Neuronal stem cell (in vitro differentiated cells): ENCODE measurements at regions not wholly inside any gene's neighbourhood (a gene's known extent, or its start where the extent isn't known, plus 50 kb on each side); places are given as distances from the start of the nearest gene placed in this dataset.
"Not testable (repeated sequence)": the region's sequence is repeated elsewhere in the genome, so short reads cannot be mapped to it uniquely, and the experiment has no call there.

Source experiments
- DNase-seq: peaks from one replicate; pipeline ENCODE4 v3.0.0-alpha.2; 2013; ENCODE audit warnings: low spot score
- H2AFZ ChIP-seq: one replicate; pipeline ENCODE4 v1.6.1; 2013; ENCODE audit warnings: mild to moderate bottlenecking, low read length, inconsistent platforms
- H2AK5ac ChIP-seq: 2 replicates; pipeline ENCODE4 v1.6.1; 2013; ENCODE audit warnings: low read depth, mild to moderate bottlenecking, inconsistent platforms, low read length, moderate library complexity, mixed read lengths
- H2BK120ac ChIP-seq: 2 replicates; pipeline ENCODE4 v1.6.1; 2013; ENCODE audit warnings: low read depth, mild to moderate bottlenecking, inconsistent platforms, low read length, moderate library complexity, mixed read lengths
- H2BK12ac ChIP-seq: one replicate; pipeline ENCODE4 v1.6.1; 2013; ENCODE audit warnings: low read length, inconsistent platforms
- H2BK15ac ChIP-seq: 2 replicates; pipeline ENCODE4 v1.6.1; 2013; ENCODE audit warnings: mild to moderate bottlenecking, low read length, inconsistent platforms, mixed read lengths
- H2BK5ac ChIP-seq: one replicate; pipeline ENCODE4 v1.6.1; 2013; ENCODE audit warnings: inconsistent platforms, mild to moderate bottlenecking, low read length, moderate library complexity
- H3K14ac ChIP-seq: one replicate; pipeline ENCODE4 v1.6.1; 2013; ENCODE audit warnings: low read length, inconsistent platforms
- H3K18ac ChIP-seq: 2 replicates; pipeline ENCODE4 v1.6.1; 2013; ENCODE audit warnings: low read length, inconsistent platforms
- H3K23ac ChIP-seq: 2 replicates; pipeline ENCODE4 v1.6.1; 2013; ENCODE audit warnings: low read depth, mild to moderate bottlenecking, mixed read lengths, low read length, inconsistent platforms; ENCODE audit not compliant: poor library complexity
- H3K27ac ChIP-seq: replicated peaks from 3 replicates; pipeline ENCODE4 v1.5.1; 2013; ENCODE audit warnings: low read length, inconsistent platforms
- H3K27me3 ChIP-seq, 3 experiments: 2 replicates each; pipeline ENCODE4 v1.6.1; 2013; ENCODE audit warnings: low read length in 3 of 3, mild to moderate bottlenecking in 2 of 3, inconsistent platforms in 1 of 3, low read depth in 1 of 3, mixed read lengths in 1 of 3, moderate library complexity in 1 of 3; ENCODE audit not compliant: control insufficient read depth in 3 of 3, insufficient read depth in 3 of 3
- H3K36me3 ChIP-seq, 2 donors: replicated peaks in 1 of 2; 2 replicates each; pipeline ENCODE4 v1.6.1; 2013; ENCODE audit warnings: low read length in 2 of 2; ENCODE audit not compliant: control insufficient read depth in 2 of 2, insufficient read depth in 2 of 2
- H3K4ac ChIP-seq: 2 replicates; pipeline ENCODE4 v1.6.1; 2013; ENCODE audit warnings: inconsistent platforms, mild to moderate bottlenecking, low read length, moderate library complexity
- H3K4me1 ChIP-seq, 2 donors: 1 replicate in 1 of 2; 2 replicates in 1 of 2; pipeline ENCODE4 v1.6.1; 2013; ENCODE audit warnings: low read length in 2 of 2, low read depth in 1 of 2; ENCODE audit not compliant: control insufficient read depth in 2 of 2, insufficient read depth in 1 of 2
- H3K4me2 ChIP-seq: one replicate; pipeline ENCODE4 v1.6.1; 2013; ENCODE audit warnings: mild to moderate bottlenecking, low read length, inconsistent platforms; ENCODE audit not compliant: insufficient read depth, poor library complexity, severe bottlenecking
- H3K4me3 ChIP-seq, 2 donors: 2 replicates each; pipeline ENCODE4 v1.5.1; 2013; ENCODE audit warnings: low read length in 2 of 2, mild to moderate bottlenecking in 2 of 2, inconsistent platforms in 1 of 2, moderate library complexity in 1 of 2
- H3K79me1 ChIP-seq: one replicate; pipeline ENCODE4 v1.6.1; 2013; ENCODE audit warnings: low read depth, mild to moderate bottlenecking, inconsistent platforms, low read length, moderate library complexity
- H3K9ac ChIP-seq: one replicate; pipeline ENCODE4 v1.6.1; 2013; ENCODE audit warnings: mild to moderate bottlenecking, low read depth, low read length, inconsistent platforms; ENCODE audit not compliant: poor library complexity
- H3K9me3 ChIP-seq, 2 donors: replicated peaks in 1 of 2; 2 replicates each; pipeline versions ENCODE3 to v1.6.1; 2013; ENCODE audit warnings: low read length in 2 of 2, mild to moderate bottlenecking in 2 of 2, inconsistent platforms in 1 of 2, low read depth in 1 of 2, mixed read lengths in 1 of 2, moderate library complexity in 1 of 2; ENCODE audit not compliant: control insufficient read depth in 2 of 2, insufficient read depth in 1 of 2
- H4K8ac ChIP-seq: one replicate; pipeline ENCODE4 v1.6.1; 2013; ENCODE audit warnings: low read depth, mild to moderate bottlenecking, inconsistent platforms, low read length, moderate library complexity
- H4K91ac ChIP-seq: one replicate; pipeline ENCODE4 v1.6.1; 2013; ENCODE audit warnings: low read length, low read depth, mild to moderate bottlenecking, inconsistent platforms; ENCODE audit not compliant: poor library complexity
- WGBS, 2 donors: extraction: QIAGEN DNeasy Blood & Tissue Kit; methylation state at CpG; one replicate each; pipeline ENCODE4 v1.1.7; 2013; ENCODE audit warnings: missing lambda C conversion rate in 2 of 2, mixed read lengths in 1 of 2; ENCODE audit not compliant: insufficient read length in 2 of 2, insufficient replicate concordance in 1 of 2; ENCODE audit errors: extremely low coverage in 2 of 2; 5-methylcytosine and 5-hydroxymethylcytosine counted together

DNA sequence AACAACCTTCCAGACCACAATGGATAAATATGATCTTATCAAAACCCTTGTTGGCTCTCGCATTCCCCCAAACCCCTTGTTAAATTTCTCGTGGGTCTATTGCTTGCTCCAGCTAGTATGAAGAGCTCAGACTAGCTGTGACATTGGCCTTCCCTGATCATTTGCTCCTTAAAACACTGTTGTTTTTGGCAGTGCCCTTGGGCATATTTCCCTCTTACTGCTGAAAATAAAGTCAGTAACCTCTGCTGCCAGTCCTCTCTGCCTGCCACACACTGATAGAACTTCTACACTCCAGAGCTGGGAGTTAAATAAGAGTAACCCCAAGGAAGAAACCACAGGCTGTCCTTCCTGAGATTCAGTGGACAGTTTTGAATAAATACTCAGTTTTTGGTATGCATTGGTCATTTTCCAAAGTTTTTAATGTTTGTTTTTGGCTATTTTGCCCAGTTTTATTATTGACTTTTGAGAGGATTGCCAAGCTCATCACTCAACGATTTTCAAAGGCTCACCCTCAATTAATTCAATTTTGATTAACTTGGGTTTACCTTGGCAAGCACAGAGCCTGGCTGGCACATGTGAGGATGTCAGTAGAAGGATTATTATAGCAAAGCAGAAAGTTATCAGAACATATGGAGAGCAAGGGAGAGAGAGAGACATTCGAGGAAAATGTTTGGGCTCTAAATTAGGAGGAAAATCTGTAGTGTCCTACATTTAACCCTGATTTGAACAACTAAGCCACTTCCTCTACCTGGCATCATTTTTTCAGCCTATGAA, 84.3 kb upstream of the SYN3 start:
- H3K4me2 ChIP-seq, result no peak overlapping the region
- no peak overlapping the region for H3K27ac ChIP-seq
- H2BK5ac ChIP-seq, result no peak overlapping the region
- no peak overlapping the region for H3K14ac ChIP-seq
- no peak overlapping the region for H4K91ac ChIP-seq
- DNase-seq, result no peak
- H3K4me1 ChIP-seq, result no peaks in the 10 kb centered on the region
- H3K18ac ChIP-seq, result no peak overlapping the region
- no peak overlapping the region for H2BK15ac ChIP-seq
- no peak overlapping the region for H2BK12ac ChIP-seq
- no peak overlapping the region for H3K4me3 ChIP-seq
- H3K9me3 ChIP-seq, result peaks cover 0 to 2% of the 10 kb centered on the region in 2 donors
- H3K9ac ChIP-seq, result no peak overlapping the region
- no peak overlapping the region for H2AFZ ChIP-seq
- H3K4ac ChIP-seq, result no peak overlapping the region
- H4K8ac ChIP-seq, result no peak overlapping the region
- H3K23ac ChIP-seq, result no peak overlapping the region
- H2BK120ac ChIP-seq, result no peak overlapping the region
- WGBS, 2 donors, result no CpG with 5 or more reads among the region's 4 CpGs
- no peaks in the 10 kb centered on the region for H3K36me3 ChIP-seq
- H2AK5ac ChIP-seq, result no peak overlapping the region
- H3K27me3 ChIP-seq, result no peaks in the 10 kb centered on the region
- no peaks in the 10 kb centered on the region for H3K79me1 ChIP-seq

DNA sequence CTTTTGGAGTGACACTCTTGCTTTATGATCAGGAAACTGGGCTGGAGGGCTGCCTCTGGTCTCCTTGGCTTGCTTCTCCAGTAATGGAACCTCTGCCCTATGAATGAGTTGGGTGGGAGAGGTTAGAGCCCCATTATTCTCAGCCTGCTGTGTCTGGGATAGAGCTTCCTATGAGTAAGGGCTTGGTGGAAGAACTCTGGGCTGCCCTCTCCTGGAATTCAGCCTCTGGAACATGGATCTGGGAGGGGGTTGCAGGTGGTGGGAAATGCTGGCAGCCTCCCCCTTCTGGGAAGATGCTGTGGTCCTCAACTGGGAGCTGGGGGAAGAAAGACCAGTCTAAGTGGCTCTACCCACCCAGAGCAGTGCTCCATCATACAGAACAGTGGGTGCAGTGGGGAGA, 81.8 kb upstream of the SYN3 start:
- peaks cover 0 to 2% of the 10 kb centered on the region in 2 donors for H3K9me3 ChIP-seq
- no peak overlapping the region for H3K14ac ChIP-seq
- no peak overlapping the region for H3K9ac ChIP-seq
- H2AK5ac ChIP-seq, result no peak overlapping the region
- no peak overlapping the region for H3K4me3 ChIP-seq
- no peaks in the 10 kb centered on the region for H3K36me3 ChIP-seq
- no peak overlapping the region for H4K91ac ChIP-seq
- no peak overlapping the region for H4K8ac ChIP-seq
- DNase-seq, result no peak
- H2BK12ac ChIP-seq, result no peak overlapping the region
- H3K27ac ChIP-seq, result no peak overlapping the region
- H3K4me1 ChIP-seq, result no peaks in the 10 kb centered on the region
- no peak overlapping the region for H3K23ac ChIP-seq
- H3K79me1 ChIP-seq, result peaks cover 1% of the 10 kb centered on the region
- H2AFZ ChIP-seq, result no peak overlapping the region
- no peak overlapping the region for H3K18ac ChIP-seq
- H2BK5ac ChIP-seq, result no peak overlapping the region
- no peak overlapping the region for H2BK15ac ChIP-seq
- no peaks in the 10 kb centered on the region for H3K27me3 ChIP-seq
- H2BK120ac ChIP-seq, result no peak overlapping the region
- no peak overlapping the region for H3K4me2 ChIP-seq
- no peak overlapping the region for H3K4ac ChIP-seq

GRCh38 chr22:33138333-33138732, 80.2 kb upstream of the SYN3 start:
- H3K27me3 ChIP-seq, H2BK120ac ChIP-seq: not testable (repeated sequence)
- no CpG with 5 or more reads among the region's 5 CpGs for whole genome bisulfite sequencing, 2 donors

DNA sequence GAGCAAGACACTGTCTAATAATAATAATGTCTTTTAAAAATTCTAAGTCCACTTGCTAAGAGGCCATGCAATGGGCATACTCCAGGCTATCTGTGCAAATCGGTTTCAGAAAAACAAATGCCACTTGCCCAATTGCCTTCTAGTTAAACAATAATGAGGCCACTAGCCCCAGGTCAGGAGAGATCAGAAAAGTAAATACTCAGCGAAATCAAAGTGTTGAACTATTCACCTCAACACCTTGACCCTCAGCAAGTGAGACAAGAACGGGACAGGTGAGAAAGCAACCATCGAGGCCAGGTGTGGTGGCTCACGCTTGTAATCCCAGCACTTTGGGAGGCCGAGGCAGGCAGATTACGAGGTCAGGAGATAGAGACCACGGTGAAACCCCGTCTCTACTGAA, 72.3 kb upstream of the SYN3 start:
- peaks cover 1% of the 10 kb centered on the region for H3K79me1 ChIP-seq
- no peak overlapping the region for H3K9ac ChIP-seq
- H2BK12ac ChIP-seq, result no peak overlapping the region
- H4K8ac ChIP-seq, result no peak overlapping the region
- H3K4me1 ChIP-seq, result no peaks in the 10 kb centered on the region
- H3K18ac ChIP-seq, result no peak overlapping the region
- no peak overlapping the region for H2AFZ ChIP-seq
- H3K27me3 ChIP-seq, result no peaks in the 10 kb centered on the region
- H3K9me3 ChIP-seq, result no peaks in the 10 kb centered on the region
- H3K36me3 ChIP-seq, result no peaks in the 10 kb centered on the region
- no peak overlapping the region for H2BK15ac ChIP-seq
- H4K91ac ChIP-seq, result no peak overlapping the region
- WGBS, 2 donors, result no CpG with 5 or more reads among the region's 9 CpGs
- no peak for DNase-seq
- H2BK120ac ChIP-seq, result no peak overlapping the region
- no peak overlapping the region for H3K23ac ChIP-seq
- no peak overlapping the region for H3K4me3 ChIP-seq
- no peak overlapping the region for H3K4ac ChIP-seq
- H3K4me2 ChIP-seq, result no peak overlapping the region
- no peak overlapping the region for H3K27ac ChIP-seq
- no peak overlapping the region for H2BK5ac ChIP-seq
- H3K14ac ChIP-seq, result no peak overlapping the region
- H2AK5ac ChIP-seq, result no peak overlapping the region

More at GRCh38 chr22:33138333-33138732, 80.2 kb upstream of the SYN3 start:
- H2BK5ac ChIP-seq, H3K9me3 ChIP-seq, H3K23ac ChIP-seq, H3K4me2 ChIP-seq, H3K36me3 ChIP-seq, H3K9ac ChIP-seq, H2BK15ac ChIP-seq, H3K14ac ChIP-seq, H2AFZ ChIP-seq, H4K8ac ChIP-seq, H4K91ac ChIP-seq, H3K79me1 ChIP-seq, H3K4me1 ChIP-seq, H3K4me3 ChIP-seq, H2BK12ac ChIP-seq, DNase-seq, H2AK5ac ChIP-seq, H3K27ac ChIP-seq, H3K18ac ChIP-seq, H3K4ac ChIP-seq: not testable (repeated sequence)
